Activated CD8-positive, alpha-beta T cell treated with anti-CD3 and anti-CD28 coated beads for 36 hours (primary cell): ENCODE measurements at regions not wholly inside any gene's neighbourhood (a gene's known extent, or its start where the extent isn't known, plus 50 kb on each side); places are given as distances from the start of the nearest gene placed in this dataset.

ENCODE experiments used
- ATAC-seq: fragments of 200-7000 bp; cut with Tn5 transposase; one replicate; pipeline ENCODE4 v1.10.0; 2021; ENCODE audit warnings: mild to moderate bottlenecking, moderate library complexity
- CTCF ChIA-PET: fragments of 350-600 bp; sonication (Branson Sonifier 250); formaldehyde crosslinking; loops from one replicate; lab custom pipeline; 2021; ENCODE audit warnings: antibody characterized with exemption; lab: Charles Lee
- POLR2A ChIA-PET: fragments of 350-600 bp; sonication (Branson Sonifier 250); formaldehyde crosslinking; loops from one replicate; lab custom pipeline; 2021; ENCODE audit warnings: antibody characterized with exemption; lab: Charles Lee
- DNase-seq: peaks from one replicate; pipeline ENCODE4 v3.0.0-alpha.2; 2020
- H3K27ac Mint-ChIP-seq: one replicate; pipeline ENCODE4 v1.8.0; 2021; ENCODE audit warnings: mild to moderate bottlenecking, mixed read lengths
- H3K27me3 Mint-ChIP-seq: one replicate; pipeline ENCODE4 v1.8.0; 2021; ENCODE audit warnings: mixed read lengths
- H3K36me3 Mint-ChIP-seq: one replicate; pipeline ENCODE4 v1.8.0; 2021; ENCODE audit warnings: low read depth, mixed read lengths
- H3K4me1 Mint-ChIP-seq: one replicate; pipeline ENCODE4 v1.8.0; 2021; ENCODE audit warnings: low read depth, mixed read lengths
- H3K4me3 Mint-ChIP-seq: one replicate; pipeline ENCODE4 v1.8.0; 2021; ENCODE audit warnings: mild to moderate bottlenecking, moderate library complexity, mixed read lengths
- H3K9me3 Mint-ChIP-seq: one replicate; pipeline ENCODE4 v1.8.0; 2021; ENCODE audit warnings: mixed read lengths
- intact Hi-C: fragments of 100-400 bp; cut with micrococcal nuclease; formaldehyde crosslinking; loops from one replicate; pipeline ENCODE4 v1.10.0; 2022
- TF ChIP-seq, protein P1 (sequence below): fragments of 200-600 bp; IDR thresholded peaks from one replicate; pipeline ENCODE4 v1.8.0; 2022; ENCODE audit warnings: antibody characterized with exemption, mild to moderate bottlenecking

DNA sequence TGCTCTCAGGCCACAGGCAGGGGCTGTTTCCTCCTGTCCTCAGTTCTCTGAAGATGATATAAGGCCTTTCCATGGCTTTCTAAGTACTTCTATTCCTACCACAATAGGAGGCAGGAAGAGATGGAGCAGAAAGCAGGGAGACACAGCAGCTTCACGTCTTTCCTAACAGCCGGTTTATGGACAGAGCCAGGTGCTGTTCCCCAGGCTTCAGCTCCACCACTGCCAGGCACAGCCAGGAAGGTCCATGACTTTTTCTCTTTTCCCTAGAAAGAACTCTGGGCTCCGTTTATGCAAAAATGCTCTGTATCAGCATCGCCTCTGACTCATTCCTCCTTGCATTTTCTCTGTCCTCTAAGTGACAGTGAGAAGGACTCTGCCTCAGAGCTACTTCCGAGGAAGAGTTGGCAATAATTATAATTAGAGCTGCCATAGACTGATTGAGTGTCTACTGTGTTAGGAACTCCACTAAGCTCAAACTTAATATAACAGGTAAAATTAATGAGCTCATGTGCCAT, 478.5 kb downstream of the RASEF start:
- TF ChIP-seq, protein P1, sequence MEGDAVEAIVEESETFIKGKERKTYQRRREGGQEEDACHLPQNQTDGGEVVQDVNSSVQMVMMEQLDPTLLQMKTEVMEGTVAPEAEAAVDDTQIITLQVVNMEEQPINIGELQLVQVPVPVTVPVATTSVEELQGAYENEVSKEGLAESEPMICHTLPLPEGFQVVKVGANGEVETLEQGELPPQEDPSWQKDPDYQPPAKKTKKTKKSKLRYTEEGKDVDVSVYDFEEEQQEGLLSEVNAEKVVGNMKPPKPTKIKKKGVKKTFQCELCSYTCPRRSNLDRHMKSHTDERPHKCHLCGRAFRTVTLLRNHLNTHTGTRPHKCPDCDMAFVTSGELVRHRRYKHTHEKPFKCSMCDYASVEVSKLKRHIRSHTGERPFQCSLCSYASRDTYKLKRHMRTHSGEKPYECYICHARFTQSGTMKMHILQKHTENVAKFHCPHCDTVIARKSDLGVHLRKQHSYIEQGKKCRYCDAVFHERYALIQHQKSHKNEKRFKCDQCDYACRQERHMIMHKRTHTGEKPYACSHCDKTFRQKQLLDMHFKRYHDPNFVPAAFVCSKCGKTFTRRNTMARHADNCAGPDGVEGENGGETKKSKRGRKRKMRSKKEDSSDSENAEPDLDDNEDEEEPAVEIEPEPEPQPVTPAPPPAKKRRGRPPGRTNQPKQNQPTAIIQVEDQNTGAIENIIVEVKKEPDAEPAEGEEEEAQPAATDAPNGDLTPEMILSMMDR = no peak
- H3K27ac Mint-ChIP-seq = no peak overlapping the region
- peaks cover under 1% of the 10 kb centered on the region for H3K9me3 Mint-ChIP-seq
- H3K27me3 Mint-ChIP-seq = no peaks in the 10 kb centered on the region
- DNase-seq (no peak), ATAC-seq (no peak)
- H3K4me3 Mint-ChIP-seq = no peak overlapping the region
- H3K36me3 Mint-ChIP-seq = no peaks in the 10 kb centered on the region
- POLR2A ChIA-PET = no interaction called here
- CTCF ChIA-PET = no interaction called here
- intact Hi-C loops = no loop called here
- H3K4me1 Mint-ChIP-seq = no peaks in the 10 kb centered on the region

DNA sequence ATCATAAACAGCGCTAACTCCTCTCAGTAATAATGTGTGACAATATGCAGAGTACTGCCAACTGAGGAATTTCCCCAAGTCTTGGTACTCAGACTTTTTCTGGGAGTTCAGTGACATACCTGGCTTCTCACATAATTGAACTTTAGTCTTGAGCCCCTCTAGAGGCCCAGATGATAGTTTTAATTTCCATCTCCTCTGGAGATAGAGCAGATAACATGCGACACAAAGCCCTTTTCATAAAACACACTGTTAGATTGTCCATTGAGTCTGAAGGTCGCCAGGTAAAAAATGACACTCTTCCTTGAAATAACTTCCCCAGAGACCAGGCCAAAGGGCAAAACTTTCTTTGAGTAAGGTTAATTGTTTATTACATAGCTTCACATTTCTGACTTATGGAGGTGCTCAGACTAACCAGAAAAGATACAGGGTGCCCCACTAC, 476.0 kb downstream of the RASEF start:
- DNase-seq = no peak
- CTCF ChIA-PET = no interaction called here
- Mint-ChIP-seq H3K27ac (no peak overlapping the region), H3K4me1 (no peaks in the 10 kb centered on the region), H3K4me3 (no peak overlapping the region), H3K9me3 (no peaks in the 10 kb centered on the region), H3K36me3 (no peaks in the 10 kb centered on the region), H3K27me3 (no peaks in the 10 kb centered on the region)
- intact Hi-C loops = no loop called here
- ATAC-seq = no peak
- TF ChIP-seq, protein P1 = no peak
- POLR2A ChIA-PET = no interaction called here

DNA sequence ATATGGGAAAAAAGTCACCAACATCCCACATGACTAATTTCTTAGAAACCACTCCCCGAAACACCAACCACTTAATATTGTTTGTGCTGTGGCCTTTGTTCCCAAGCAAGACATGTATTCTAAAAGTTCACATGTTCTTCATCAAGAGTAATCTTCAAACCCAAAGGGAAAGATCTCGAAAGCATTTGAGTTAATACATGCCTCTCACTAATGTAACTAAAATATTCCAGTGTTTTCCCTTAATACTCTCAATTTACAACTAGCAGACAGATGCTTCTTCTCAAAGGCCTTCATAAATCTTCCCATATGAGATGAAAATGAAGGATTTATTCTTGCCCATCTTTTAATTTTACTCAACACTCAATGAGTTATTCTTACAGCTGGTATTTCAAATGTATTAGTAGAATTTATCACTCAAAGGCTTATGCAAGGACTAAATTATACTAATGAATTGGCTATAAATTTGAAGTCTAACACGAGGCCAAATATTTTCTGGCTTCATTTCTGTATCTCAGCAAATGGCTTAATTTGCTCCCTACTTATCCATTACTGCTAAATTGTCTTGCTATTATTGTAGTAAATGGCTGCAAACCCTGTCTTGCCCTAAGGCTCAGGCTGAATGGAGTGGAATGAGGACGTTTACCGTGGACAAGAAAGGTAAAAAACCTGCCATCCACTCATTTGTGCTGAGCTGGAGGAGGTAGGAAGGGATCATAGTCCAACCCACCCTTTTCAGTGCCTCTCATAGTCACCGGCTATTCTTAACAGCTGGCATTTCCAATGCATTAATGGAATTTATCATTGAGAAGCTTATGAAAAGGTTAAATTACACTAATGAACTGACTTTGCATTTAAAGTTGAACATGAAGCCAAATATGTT, 474.4 kb downstream of the RASEF start:
- H3K4me1 Mint-ChIP-seq = no peaks in the 10 kb centered on the region
- no peak for ATAC-seq

DNA sequence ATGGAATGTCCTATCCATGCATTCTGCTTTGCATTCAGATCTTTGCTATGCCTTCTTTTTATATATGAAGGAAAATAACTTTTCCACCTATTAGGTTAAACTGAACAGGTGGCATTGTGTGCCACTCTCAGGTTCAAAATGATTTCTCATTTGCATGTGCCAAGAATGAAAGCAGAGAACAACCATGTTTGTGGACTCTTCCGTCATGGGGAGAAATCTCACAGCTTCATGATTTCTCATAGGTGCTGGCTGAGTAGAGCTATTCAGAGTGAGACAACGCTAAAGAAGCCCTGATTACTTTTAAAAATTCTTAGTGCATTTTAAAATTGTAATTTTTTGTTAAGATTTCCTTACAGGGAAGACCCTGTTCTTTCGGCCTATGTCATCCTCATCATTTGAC, 472.1 kb downstream of the RASEF start:
- Mint-ChIP-seq H3K27me3 (no peaks in the 10 kb centered on the region), H3K4me1 (no peaks in the 10 kb centered on the region), H3K9me3 (no peaks in the 10 kb centered on the region), H3K27ac (no peak overlapping the region), H3K36me3 (no peaks in the 10 kb centered on the region), H3K4me3 (no peak overlapping the region)
- TF ChIP-seq, protein P1 = no peak
- intact Hi-C loops = no loop called here
- DNase-seq (no peak), ATAC-seq (no peak)
- CTCF ChIA-PET = no interaction called here
- POLR2A ChIA-PET = no interaction called here

More for the DNA sequence above, 474.4 kb downstream of the RASEF start:
- H3K4me3 Mint-ChIP-seq = no peak overlapping the region
- H3K9me3 Mint-ChIP-seq = no peaks in the 10 kb centered on the region
- H3K27me3 Mint-ChIP-seq = no peaks in the 10 kb centered on the region
- POLR2A ChIA-PET = no interaction called here
- TF ChIP-seq, protein P1 = no peak
- H3K27ac Mint-ChIP-seq = no peak overlapping the region
- no peak for DNase-seq
- CTCF ChIA-PET = no interaction called here
- no peaks in the 10 kb centered on the region for H3K36me3 Mint-ChIP-seq
- intact Hi-C loops = no loop called here

DNA sequence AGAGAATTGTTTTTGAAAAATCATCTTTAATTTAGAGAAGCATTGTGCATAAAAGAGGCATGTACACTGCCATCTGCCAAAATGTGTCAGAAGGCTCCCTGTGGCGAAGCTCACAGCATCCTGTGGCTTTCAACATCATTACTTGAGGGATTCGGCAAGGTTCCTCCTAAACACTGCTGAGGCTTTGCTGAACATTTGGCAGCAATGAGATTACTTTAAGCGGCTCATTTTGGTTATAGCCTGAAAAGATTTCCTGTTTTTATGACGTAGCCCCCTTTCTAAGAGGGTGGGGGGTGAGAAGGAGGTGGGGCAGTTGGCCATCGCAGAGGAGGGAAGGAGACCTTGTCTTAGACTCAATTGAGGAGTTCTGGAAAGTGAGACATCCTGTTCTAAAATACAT, 469.4 kb downstream of the RASEF start:
- POLR2A ChIA-PET = no interaction called here
- H3K27ac Mint-ChIP-seq = no peak overlapping the region
- TF ChIP-seq, protein P1 = no peak
- intact Hi-C loops = no loop called here
- no peaks in the 10 kb centered on the region for H3K36me3 Mint-ChIP-seq
- H3K4me1 Mint-ChIP-seq = no peaks in the 10 kb centered on the region
- no peaks in the 10 kb centered on the region for H3K9me3 Mint-ChIP-seq
- no peaks in the 10 kb centered on the region for H3K27me3 Mint-ChIP-seq
- DNase-seq (no peak), ATAC-seq (no peak)
- CTCF ChIA-PET = no interaction called here
- no peak overlapping the region for H3K4me3 Mint-ChIP-seq
